ENCODE measurements at regions not wholly inside any gene's neighbourhood (a gene's known extent, or its start where the extent isn't known, plus 50 kb on each side); places are given as distances from the start of the nearest gene placed in this dataset.
"Not testable (repeated sequence)": the region's sequence is repeated elsewhere in the genome, so short reads cannot be mapped to it uniquely, and the experiment has no call there.

DNA sequence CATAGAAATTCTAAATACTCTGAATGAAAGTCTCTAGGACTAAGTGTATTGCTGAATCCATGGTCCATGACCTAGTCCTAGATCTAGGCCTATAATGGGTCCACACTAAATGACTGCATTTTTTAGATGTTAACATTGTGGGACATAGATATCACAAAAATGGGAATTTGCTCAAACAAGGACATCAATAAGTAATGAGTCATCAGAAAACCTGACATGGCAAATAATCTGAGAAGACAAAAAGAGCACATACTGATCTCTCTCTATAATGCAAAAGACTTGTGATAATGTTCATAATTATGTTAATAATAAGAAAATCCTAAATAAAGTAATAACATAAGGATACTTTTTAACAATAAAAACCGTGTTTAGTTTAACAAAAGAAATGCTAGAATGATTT, 1168.4 kb downstream of the FSCB start (continued):
- no peak for TF ChIP-seq ZNF76 (tag by site-specific recombination; IDR thresholded peaks at IDR 0.05; ENCODE audit: borderline replicate concordance, low read depth)
- no peak for TF ChIP-seq ZNF658 (tag by site-specific recombination; IDR thresholded peaks at IDR 0.05)
- TF ChIP-seq, protein P1, sequence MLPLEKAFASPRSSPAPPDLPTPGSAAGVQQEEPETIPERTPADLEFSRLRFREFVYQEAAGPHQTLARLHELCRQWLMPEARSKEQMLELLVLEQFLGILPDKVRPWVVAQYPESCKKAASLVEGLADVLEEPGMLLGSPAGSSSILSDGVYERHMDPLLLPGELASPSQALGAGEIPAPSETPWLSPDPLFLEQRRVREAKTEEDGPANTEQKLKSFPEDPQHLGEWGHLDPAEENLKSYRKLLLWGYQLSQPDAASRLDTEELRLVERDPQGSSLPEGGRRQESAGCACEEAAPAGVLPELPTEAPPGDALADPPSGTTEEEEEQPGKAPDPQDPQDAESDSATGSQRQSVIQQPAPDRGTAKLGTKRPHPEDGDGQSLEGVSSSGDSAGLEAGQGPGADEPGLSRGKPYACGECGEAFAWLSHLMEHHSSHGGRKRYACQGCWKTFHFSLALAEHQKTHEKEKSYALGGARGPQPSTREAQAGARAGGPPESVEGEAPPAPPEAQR (tag by site-specific recombination; IDR thresholded peaks at IDR 0.05), result no peak
- TF ChIP-seq RBAK (tag by site-specific recombination; IDR thresholded peaks at IDR 0.05), result no peak
- TF ChIP-seq ZNF426 (tag by site-specific recombination; IDR thresholded peaks at IDR 0.05), result no peak

DNA sequence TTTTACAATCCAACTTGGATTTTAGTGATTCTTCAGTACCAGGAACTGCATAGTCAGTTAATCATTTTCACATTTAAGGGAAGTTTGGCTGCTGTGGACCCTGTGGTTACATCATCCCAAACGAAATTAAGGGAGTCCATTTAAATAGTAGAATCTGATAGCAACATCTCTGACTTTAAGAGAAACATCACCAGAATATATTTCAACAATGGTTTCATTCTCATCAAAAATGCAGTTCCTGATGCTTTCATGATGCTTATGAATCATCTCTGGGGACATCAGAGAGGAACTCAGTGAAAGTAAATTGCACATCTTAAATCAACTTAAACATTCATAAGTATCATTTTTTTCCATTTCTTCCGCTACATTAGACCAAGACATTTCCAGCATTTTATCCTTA, 1170.7 kb downstream of the FSCB start:
- H3K4me1 ChIP-seq (ENCODE audit: control insufficient read depth, insufficient read depth, low read length), result no peaks in the 10 kb centered on the region
- H3K36me3 ChIP-seq (ENCODE audit: control insufficient read depth in 2 of 2, insufficient read depth in 1 of 2, low read length in 2 of 2), result no peaks in the 10 kb centered on the region
- no peak overlapping the region for H3K4me3 ChIP-seq (ENCODE audit: low read depth, low read length)
- POLR2A ChIA-PET, result no interaction called here
- CTCF ChIA-PET, result no interaction called here
- TF ChIP-seq, protein P2, sequence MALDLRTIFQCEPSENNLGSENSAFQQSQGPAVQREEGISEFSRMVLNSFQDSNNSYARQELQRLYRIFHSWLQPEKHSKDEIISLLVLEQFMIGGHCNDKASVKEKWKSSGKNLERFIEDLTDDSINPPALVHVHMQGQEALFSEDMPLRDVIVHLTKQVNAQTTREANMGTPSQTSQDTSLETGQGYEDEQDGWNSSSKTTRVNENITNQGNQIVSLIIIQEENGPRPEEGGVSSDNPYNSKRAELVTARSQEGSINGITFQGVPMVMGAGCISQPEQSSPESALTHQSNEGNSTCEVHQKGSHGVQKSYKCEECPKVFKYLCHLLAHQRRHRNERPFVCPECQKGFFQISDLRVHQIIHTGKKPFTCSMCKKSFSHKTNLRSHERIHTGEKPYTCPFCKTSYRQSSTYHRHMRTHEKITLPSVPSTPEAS (tag by site-specific recombination; IDR thresholded peaks at IDR 0.05), result no peak
- TF ChIP-seq REPIN1 (tag by site-specific recombination; IDR thresholded peaks at IDR 0.05; ENCODE audit: low read depth) (no peak), ZNF707 (tag by site-specific recombination; IDR thresholded peaks at IDR 0.05) (no peak), ZNF837 (tag by site-specific recombination; IDR thresholded peaks at IDR 0.05) (no peak), ZNF692 (tag by site-specific recombination; IDR thresholded peaks at IDR 0.05) (no peak), ZNF423 (tag by site-specific recombination; IDR thresholded peaks at IDR 0.05) (no peak), ZNF768 (tag by site-specific recombination; IDR thresholded peaks at IDR 0.05) (no peak), ZNF211 (tag by site-specific recombination; IDR thresholded peaks at IDR 0.05; ENCODE audit: low read depth) (no peak), ZNF701 (tag by site-specific recombination; IDR thresholded peaks at IDR 0.05) (no peak), SP3 (tag by site-specific recombination; IDR thresholded peaks at IDR 0.05) (no peak), GFI1B (tag by site-specific recombination; IDR thresholded peaks at IDR 0.05) (no peak), ZNF202 (tag by site-specific recombination; IDR thresholded peaks at IDR 0.05; ENCODE audit: borderline replicate concordance) (no peak), ZXDB (tag by site-specific recombination; IDR thresholded peaks at IDR 0.05) (no peak), ZNF248 (tag by site-specific recombination; IDR thresholded peaks at IDR 0.05) (no peak), RBAK (tag by site-specific recombination; IDR thresholded peaks at IDR 0.05) (no peak), YY1 (tag by site-specific recombination; IDR thresholded peaks at IDR 0.05) (no peak), ZFP37 (tag by site-specific recombination; IDR thresholded peaks at IDR 0.05) (no peak)
- H3K9me3 ChIP-seq (ENCODE audit: control insufficient read depth, insufficient read depth, low read depth, low read length), result no peaks in the 10 kb centered on the region
- H3K27ac ChIP-seq (ENCODE audit: extremely low read depth, low read depth, low read length), result no peak overlapping the region

- POLR2A ChIA-PET; H3K36me3 ChIP-seq (ENCODE audit: control insufficient read depth in 2 of 2, insufficient read depth in 1 of 2, low read length in 2 of 2); H3K9me3 ChIP-seq (ENCODE audit: control insufficient read depth, insufficient read depth, low read depth, low read length); H3K4me1 ChIP-seq (ENCODE audit: control insufficient read depth, insufficient read depth, low read length); CTCF ChIA-PET; H3K4me3 ChIP-seq (ENCODE audit: low read depth, low read length); H3K27ac ChIP-seq (ENCODE audit: extremely low read depth, low read depth, low read length): not testable (repeated sequence)
Measured at GRCh38 chr14:43326501-43327407, 1180.3 kb downstream of the FSCB start.

Measured in HEK293 (cell line).